ENCODE measurements at regions not wholly inside any gene's neighbourhood (a gene's known extent, or its start where the extent isn't known, plus 50 kb on each side); places are given as distances from the start of the nearest gene placed in this dataset.
"Not testable (repeated sequence)": the region's sequence is repeated elsewhere in the genome, so short reads cannot be mapped to it uniquely, and the experiment has no call there.

- Mint-ChIP-seq H3K27me3 (ENCODE audit: low read depth) (peaks cover 4% of the 10 kb centered on the region), H3K4me1 (ENCODE audit: low read depth) (no peaks in the 10 kb centered on the region), H3K9me3 (no peaks in the 10 kb centered on the region), H3K36me3 (ENCODE audit: low read depth) (no peaks in the 10 kb centered on the region), H3K27ac (no peak overlapping the region), H3K4me3 (ENCODE audit: low read depth) (no peak overlapping the region)
- intact Hi-C loops (cut with micrococcal nuclease) = no loop called here
- DNase-seq (ENCODE audit: low spot score) = no peak
Measured at GRCh38 chr18:67410075-67411070, 106.1 kb downstream of the DSEL start.

DNA sequence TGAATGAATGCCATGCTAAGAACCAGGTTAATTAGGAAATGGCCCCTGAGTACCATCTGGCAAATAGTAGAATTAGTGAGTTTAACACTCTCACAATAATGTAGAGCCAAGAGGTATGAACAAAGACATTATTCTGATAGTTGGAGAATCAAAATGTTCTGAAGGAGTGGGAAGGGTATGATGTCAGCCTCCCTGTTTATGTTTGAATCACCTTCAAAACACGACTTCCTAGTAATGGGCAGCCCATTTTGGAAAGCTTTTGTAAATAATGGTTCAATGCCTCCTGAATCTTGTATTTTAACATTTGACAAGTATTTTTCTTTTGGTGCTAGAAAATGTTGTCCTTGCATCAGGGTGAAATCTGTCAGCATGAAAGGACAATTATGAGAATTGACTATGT is 108.3 kb downstream of the DSEL start:
- no peaks in the 10 kb centered on the region for H3K9me3 Mint-ChIP-seq
- DNase-seq (ENCODE audit: low spot score) = no peak
- peaks cover 4% of the 10 kb centered on the region for H3K27me3 Mint-ChIP-seq (ENCODE audit: low read depth)
- no peak overlapping the region for H3K4me3 Mint-ChIP-seq (ENCODE audit: low read depth)
- no peaks in the 10 kb centered on the region for H3K4me1 Mint-ChIP-seq (ENCODE audit: low read depth)
- intact Hi-C loops (cut with micrococcal nuclease) = no loop called here
- H3K36me3 Mint-ChIP-seq (ENCODE audit: low read depth) = no peaks in the 10 kb centered on the region
- H3K27ac Mint-ChIP-seq = no peak overlapping the region

DNA sequence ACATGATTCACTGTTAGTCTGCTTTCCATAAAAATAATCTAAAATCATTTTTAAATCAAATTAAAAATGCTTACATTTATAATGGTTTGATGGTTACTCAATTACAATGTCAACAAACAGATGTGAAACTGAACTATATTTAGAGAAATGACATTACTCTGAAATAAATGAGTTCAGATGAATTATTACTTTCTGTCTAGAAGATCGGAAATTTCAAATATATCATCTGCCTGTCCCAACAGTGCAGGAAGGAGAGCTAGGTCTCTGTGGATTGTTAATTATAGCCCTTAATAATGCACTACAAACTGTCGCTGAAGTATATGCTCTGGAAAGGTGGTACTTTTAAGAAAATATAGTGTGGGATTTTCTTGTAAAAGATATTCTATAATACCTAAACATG is 109.8 kb downstream of the DSEL start:
- H3K27me3 Mint-ChIP-seq (ENCODE audit: low read depth) = peaks cover under 1% of the 10 kb centered on the region
- intact Hi-C loops (cut with micrococcal nuclease) = no loop called here
- no peak for DNase-seq (ENCODE audit: low spot score)
- no peaks in the 10 kb centered on the region for H3K9me3 Mint-ChIP-seq
- no peak overlapping the region for H3K27ac Mint-ChIP-seq
- no peaks in the 10 kb centered on the region for H3K36me3 Mint-ChIP-seq (ENCODE audit: low read depth)
- H3K4me3 Mint-ChIP-seq (ENCODE audit: low read depth) = no peak overlapping the region
- no peaks in the 10 kb centered on the region for H3K4me1 Mint-ChIP-seq (ENCODE audit: low read depth)

DNA sequence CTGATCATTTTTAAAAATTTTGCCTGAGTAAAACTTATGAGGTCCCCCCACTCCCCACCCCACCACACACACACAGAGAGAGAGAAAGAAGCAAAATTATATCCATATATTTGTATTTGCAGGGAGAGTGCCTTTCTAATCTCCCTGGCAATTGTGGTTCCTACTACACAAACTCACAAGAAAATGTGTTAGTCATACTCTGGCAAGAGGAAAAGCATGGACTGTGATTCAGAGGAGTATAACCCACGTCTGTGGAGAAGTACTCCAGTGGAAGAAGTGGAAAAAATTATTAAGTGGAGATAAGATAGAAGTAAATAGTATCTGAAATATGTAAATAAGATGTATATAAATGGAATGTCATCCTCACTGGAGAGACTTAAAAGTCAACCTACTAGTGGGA is 114.0 kb downstream of the DSEL start:
- H3K27me3 Mint-ChIP-seq (ENCODE audit: low read depth) = no peaks in the 10 kb centered on the region
- H3K9me3 Mint-ChIP-seq = no peaks in the 10 kb centered on the region
- H3K4me3 Mint-ChIP-seq (ENCODE audit: low read depth) = no peak overlapping the region
- intact Hi-C loops (cut with micrococcal nuclease) = no loop called here
- H3K36me3 Mint-ChIP-seq (ENCODE audit: low read depth) = no peaks in the 10 kb centered on the region
- no peak for DNase-seq (ENCODE audit: low spot score)
- no peak overlapping the region for H3K27ac Mint-ChIP-seq
- H3K4me1 Mint-ChIP-seq (ENCODE audit: low read depth) = no peaks in the 10 kb centered on the region

DNA sequence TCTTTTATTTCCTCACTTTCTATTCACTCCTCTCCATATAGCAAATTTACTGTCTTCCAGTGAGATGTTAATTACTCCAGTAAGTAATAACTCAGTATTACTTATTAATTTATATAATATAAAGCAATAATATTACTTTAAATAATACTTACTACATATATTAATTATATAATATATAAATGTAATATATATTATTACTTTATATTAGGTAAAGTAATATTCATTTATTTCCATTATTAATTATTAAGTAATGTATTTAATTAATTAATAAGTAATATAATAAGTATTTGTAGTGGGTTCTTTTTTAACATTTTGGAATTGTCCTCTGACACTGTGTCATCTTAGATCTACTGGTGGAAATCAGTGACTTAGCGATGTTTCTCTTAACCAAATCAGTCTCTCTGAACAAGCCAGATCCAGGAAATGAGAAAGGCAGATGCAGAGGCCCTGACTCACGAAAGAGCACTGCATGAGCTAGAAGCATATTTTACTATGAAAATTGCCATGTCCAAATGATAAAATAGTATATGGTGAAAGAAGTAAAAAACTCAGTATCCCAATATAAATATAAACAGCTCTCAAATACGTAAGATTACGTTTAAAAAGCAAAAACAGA is 115.9 kb downstream of the DSEL start:
- intact Hi-C loops (cut with micrococcal nuclease) = no loop called here
- H3K36me3 Mint-ChIP-seq (ENCODE audit: low read depth) = no peaks in the 10 kb centered on the region
- H3K4me1 Mint-ChIP-seq (ENCODE audit: low read depth) = no peaks in the 10 kb centered on the region
- no peak overlapping the region for H3K27ac Mint-ChIP-seq
- DNase-seq (ENCODE audit: low spot score) = no peak
- no peak overlapping the region for H3K4me3 Mint-ChIP-seq (ENCODE audit: low read depth)
- H3K9me3 Mint-ChIP-seq = no peaks in the 10 kb centered on the region
- H3K27me3 Mint-ChIP-seq (ENCODE audit: low read depth) = no peaks in the 10 kb centered on the region

DNA sequence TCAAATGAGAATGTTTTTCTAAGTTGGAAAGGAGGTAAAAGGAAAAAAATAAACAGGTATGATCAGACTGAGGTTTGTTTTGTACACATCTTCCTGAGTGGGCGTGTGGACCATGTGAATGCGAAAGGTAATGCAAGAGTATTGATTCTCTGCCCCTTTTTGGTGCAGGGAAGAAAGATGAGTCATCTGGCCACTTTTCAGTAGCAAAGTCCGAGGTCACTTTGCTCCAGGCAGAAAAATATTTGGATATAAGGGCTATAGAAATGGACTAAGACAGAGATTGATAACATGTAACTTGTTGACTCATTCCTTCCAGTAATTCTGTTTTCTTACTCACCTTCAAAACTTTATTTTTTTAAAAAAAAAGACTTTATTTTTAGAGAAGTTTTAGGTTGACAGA is 130.5 kb downstream of the DSEL start:
- H3K36me3 Mint-ChIP-seq (ENCODE audit: low read depth) = no peaks in the 10 kb centered on the region
- intact Hi-C loops (cut with micrococcal nuclease) = no loop called here
- H3K4me3 Mint-ChIP-seq (ENCODE audit: low read depth) = no peak overlapping the region
- no peaks in the 10 kb centered on the region for H3K4me1 Mint-ChIP-seq (ENCODE audit: low read depth)
- no peak overlapping the region for H3K27ac Mint-ChIP-seq
- no peaks in the 10 kb centered on the region for H3K9me3 Mint-ChIP-seq
- no peaks in the 10 kb centered on the region for H3K27me3 Mint-ChIP-seq (ENCODE audit: low read depth)
- DNase-seq (ENCODE audit: low spot score) = no peak

- H3K4me1 Mint-ChIP-seq (ENCODE audit: low read depth) = no peaks in the 10 kb centered on the region
- intact Hi-C loops (cut with micrococcal nuclease) = no loop called here
- no peak overlapping the region for H3K4me3 Mint-ChIP-seq (ENCODE audit: low read depth)
- H3K9me3 Mint-ChIP-seq = no peaks in the 10 kb centered on the region
- no peak overlapping the region for H3K27ac Mint-ChIP-seq
- DNase-seq (ENCODE audit: low spot score) = no peak
- no peaks in the 10 kb centered on the region for H3K36me3 Mint-ChIP-seq (ENCODE audit: low read depth)
- H3K27me3 Mint-ChIP-seq (ENCODE audit: low read depth) = no peaks in the 10 kb centered on the region
Measured at GRCh38 chr18:67385455-67385854, 131.1 kb downstream of the DSEL start.

GRCh38 chr18:67384057-67384456 is 132.5 kb downstream of the DSEL start:
- H3K4me1 Mint-ChIP-seq (ENCODE audit: low read depth); H3K27me3 Mint-ChIP-seq (ENCODE audit: low read depth); H3K9me3 Mint-ChIP-seq; H3K4me3 Mint-ChIP-seq (ENCODE audit: low read depth); H3K27ac Mint-ChIP-seq; H3K36me3 Mint-ChIP-seq (ENCODE audit: low read depth); DNase-seq (ENCODE audit: low spot score); intact Hi-C loops (cut with micrococcal nuclease): not testable (repeated sequence)

- Mint-ChIP-seq H3K27ac (no peak overlapping the region), H3K4me1 (ENCODE audit: low read depth) (no peaks in the 10 kb centered on the region), H3K27me3 (ENCODE audit: low read depth) (no peaks in the 10 kb centered on the region), H3K9me3 (no peaks in the 10 kb centered on the region), H3K4me3 (ENCODE audit: low read depth) (no peak overlapping the region), H3K36me3 (ENCODE audit: low read depth) (no peaks in the 10 kb centered on the region)
- intact Hi-C loops (cut with micrococcal nuclease) = no loop called here
- no peak for DNase-seq (ENCODE audit: low spot score)
Measured at GRCh38 chr18:67381608-67382150, 134.8 kb downstream of the DSEL start.

- Mint-ChIP-seq H3K4me3 (ENCODE audit: low read depth) (no peak overlapping the region), H3K27me3 (ENCODE audit: low read depth) (no peaks in the 10 kb centered on the region), H3K4me1 (ENCODE audit: low read depth) (no peaks in the 10 kb centered on the region), H3K27ac (no peak overlapping the region), H3K9me3 (no peaks in the 10 kb centered on the region), H3K36me3 (ENCODE audit: low read depth) (no peaks in the 10 kb centered on the region)
- DNase-seq (ENCODE audit: low spot score) = no peak
- intact Hi-C loops (cut with micrococcal nuclease) = no loop called here
Measured at GRCh38 chr18:67380867-67381266, 135.7 kb downstream of the DSEL start.

DNA sequence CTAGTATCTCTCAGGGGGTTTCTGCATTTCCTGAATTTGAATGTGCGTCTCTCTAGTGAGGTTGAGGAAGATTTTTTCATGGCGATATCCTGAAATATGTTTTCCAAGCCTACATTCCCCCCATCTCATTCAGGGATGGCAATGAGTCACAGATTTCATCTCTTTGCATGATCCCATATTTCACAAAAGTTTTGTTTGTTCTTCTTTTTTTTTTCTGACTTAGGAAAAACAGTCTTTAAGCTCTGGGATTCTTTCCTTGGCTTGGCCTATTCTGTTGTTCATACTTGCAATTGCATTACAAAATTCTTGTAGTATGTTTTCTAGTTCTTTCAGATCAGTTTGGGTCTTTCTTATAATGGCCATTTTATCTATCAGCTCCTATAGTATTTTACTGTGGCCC is 136.5 kb downstream of the DSEL start:
- no peak for DNase-seq (ENCODE audit: low spot score)
- H3K4me3 Mint-ChIP-seq (ENCODE audit: low read depth) = no peak overlapping the region
- intact Hi-C loops (cut with micrococcal nuclease) = no loop called here
- no peaks in the 10 kb centered on the region for H3K27me3 Mint-ChIP-seq (ENCODE audit: low read depth)
- H3K4me1 Mint-ChIP-seq (ENCODE audit: low read depth) = no peaks in the 10 kb centered on the region
- H3K27ac Mint-ChIP-seq = no peak overlapping the region
- no peaks in the 10 kb centered on the region for H3K36me3 Mint-ChIP-seq (ENCODE audit: low read depth)
- no peaks in the 10 kb centered on the region for H3K9me3 Mint-ChIP-seq

DNA sequence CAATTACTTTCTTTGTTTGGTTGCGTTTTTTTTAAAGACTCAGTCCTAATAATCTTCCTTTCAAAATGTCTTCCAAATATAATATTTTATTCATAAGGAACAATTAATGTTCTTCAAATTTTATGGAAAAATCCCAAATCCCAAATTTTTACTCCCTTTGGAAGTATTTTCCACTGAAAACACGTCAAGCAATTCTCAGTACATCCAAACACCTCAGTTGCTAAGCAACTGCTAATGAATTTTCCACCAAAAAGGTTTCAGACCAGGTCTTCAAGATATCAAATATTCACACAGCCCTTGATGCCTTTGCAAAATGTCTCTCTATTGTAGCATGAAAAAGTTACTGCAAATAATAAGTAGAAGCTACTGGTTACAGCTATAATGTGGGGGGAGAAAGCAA is 140.1 kb downstream of the DSEL start:
- Mint-ChIP-seq H3K27me3 (ENCODE audit: low read depth) (no peaks in the 10 kb centered on the region), H3K4me1 (ENCODE audit: low read depth) (no peaks in the 10 kb centered on the region), H3K9me3 (no peaks in the 10 kb centered on the region), H3K27ac (no peak overlapping the region), H3K36me3 (ENCODE audit: low read depth) (no peaks in the 10 kb centered on the region), H3K4me3 (ENCODE audit: low read depth) (no peak overlapping the region)
- intact Hi-C loops (cut with micrococcal nuclease) = no loop called here
- DNase-seq (ENCODE audit: low spot score) = no peak

- no peaks in the 10 kb centered on the region for H3K9me3 Mint-ChIP-seq
- no peak overlapping the region for H3K4me3 Mint-ChIP-seq (ENCODE audit: low read depth)
- no peaks in the 10 kb centered on the region for H3K36me3 Mint-ChIP-seq (ENCODE audit: low read depth)
- H3K27me3 Mint-ChIP-seq (ENCODE audit: low read depth) = no peaks in the 10 kb centered on the region
- H3K27ac Mint-ChIP-seq = no peak overlapping the region
- intact Hi-C loops (cut with micrococcal nuclease) = no loop called here
- DNase-seq (ENCODE audit: low spot score) = no peak
- no peaks in the 10 kb centered on the region for H3K4me1 Mint-ChIP-seq (ENCODE audit: low read depth)
Measured at GRCh38 chr18:67373636-67374035, 142.9 kb downstream of the DSEL start.

All from activated T-helper 2 cell treated with anti-CD3 and anti-CD28 coated beads, Interferon-gamma antibody, Interleukin-2, Interleukin-4, amounts not matched to agents 10 μg/mL and 5 μg/mL and 100 μg/mL, durations not matched to agents 14 hours and 24 hours and 36 hours (primary cell).